SK-N-SH treated with all-trans-retinoic acid at 6 μM for 48 hours (cell line): ENCODE measurements at regions not wholly inside any gene's neighbourhood (a gene's known extent, or its start where the extent isn't known, plus 50 kb on each side); places are given as distances from the start of the nearest gene placed in this dataset.
A peak's percentile ranks its signal among the peaks of the same experiment; 100 is the strongest.

Experiments used
- ATAC-seq: fragments of 200-7000 bp; cut with Tn5 transposase; 3 replicates; pipeline ENCODE4 v1.9.1; 2020; ENCODE audit warnings: mild to moderate bottlenecking, moderate library complexity
- ARNTL ChIP-seq: fragments of 450-650 bp; formaldehyde crosslinking; IDR thresholded peaks from 2 replicates; pipeline ENCODE4 v1.5.0; 2020; ENCODE audit warnings: low read depth, mild to moderate bottlenecking, moderate library complexity, borderline replicate concordance
- BACH2 ChIP-seq: fragments of 250-450 bp; sonication (Bioruptor Pico); IDR thresholded peaks from 2 replicates; pipeline ENCODE4 v1.9.0; 2021; ENCODE audit warnings: mild to moderate bottlenecking, borderline replicate concordance
- CREB5 ChIP-seq: fragments of 250-450 bp; sonication (Bioruptor Pico); IDR thresholded peaks from 2 replicates; pipeline ENCODE4 v1.5.1; 2020; ENCODE audit warnings: low read depth, mild to moderate bottlenecking, moderate library complexity
- CSDC2 ChIP-seq: fragments of 250-450 bp; sonication (Bioruptor Pico); IDR thresholded peaks from 2 replicates; pipeline ENCODE4 v1.5.0; 2020; ENCODE audit warnings: mild to moderate bottlenecking, moderate library complexity
- CSRNP3 ChIP-seq: fragments of 250-450 bp; sonication (Bioruptor Pico); IDR thresholded peaks from 2 replicates; pipeline ENCODE4 v1.5.1; 2021; ENCODE audit warnings: mild to moderate bottlenecking, moderate library complexity
- ESRRG ChIP-seq: fragments of 250-450 bp; sonication (Bioruptor Pico); IDR thresholded peaks from 2 replicates; pipeline ENCODE4 v1.6.1; 2021; ENCODE audit warnings: mild to moderate bottlenecking
- GLIS3 ChIP-seq: fragments of 250-450 bp; sonication (Bioruptor Pico); IDR thresholded peaks from 2 replicates; pipeline ENCODE4 v1.5.0; 2020; ENCODE audit warnings: mild to moderate bottlenecking, moderate library complexity
- ISL1 ChIP-seq: fragments of 250-450 bp; sonication (Bioruptor Pico); IDR thresholded peaks from 2 replicates; pipeline ENCODE4 v2.1.2; 2022; ENCODE audit warnings: mild to moderate bottlenecking, moderate library complexity
- OSR1 ChIP-seq: fragments of 250-450 bp; sonication (Bioruptor Pico); IDR thresholded peaks from 2 replicates; pipeline ENCODE4 v1.8.0; 2022; ENCODE audit warnings: moderate library complexity, mild to moderate bottlenecking, inconsistent platforms
- PPARA ChIP-seq: fragments of 250-450 bp; sonication (Bioruptor Pico); IDR thresholded peaks from 2 replicates; pipeline ENCODE4 v1.5.0; 2020; ENCODE audit warnings: mild to moderate bottlenecking, borderline replicate concordance
- TOX ChIP-seq: fragments of 250-450 bp; sonication (Bioruptor Pico); IDR thresholded peaks from 2 replicates; pipeline ENCODE4 v1.8.0; 2021; ENCODE audit warnings: mild to moderate bottlenecking, moderate library complexity, borderline replicate concordance
- ZC3H10 ChIP-seq: fragments of 250-450 bp; sonication (Bioruptor Pico); IDR thresholded peaks from 2 replicates; pipeline ENCODE4 v1.5.1; 2021; ENCODE audit warnings: mild to moderate bottlenecking, moderate library complexity
- ZFP3 ChIP-seq: fragments of 250-450 bp; sonication (Bioruptor Pico); IDR thresholded peaks from 2 replicates; pipeline ENCODE4 v1.5.0; 2020; ENCODE audit warnings: mild to moderate bottlenecking, moderate library complexity
- ZFP30 ChIP-seq: fragments of 450-650 bp; formaldehyde crosslinking; IDR thresholded peaks from 2 replicates; pipeline ENCODE4 v1.5.0; 2022; ENCODE audit warnings: mild to moderate bottlenecking, moderate library complexity
- ZNF565 ChIP-seq: fragments of 450-650 bp; formaldehyde crosslinking; conservative IDR thresholded peaks from 2 replicates; pipeline ENCODE4 v1.5.0; 2020; ENCODE audit warnings: low read depth, mild to moderate bottlenecking, moderate library complexity
- ZNF8 ChIP-seq: fragments of 450-650 bp; formaldehyde crosslinking; IDR thresholded peaks from 2 replicates; pipeline ENCODE4 v1.5.0; 2020; ENCODE audit warnings: mild to moderate bottlenecking, moderate library complexity
- TF ChIP-seq, protein P1 (sequence below): fragments of 250-450 bp; sonication (Bioruptor Pico); IDR thresholded peaks from 2 replicates; pipeline ENCODE4 v1.8.0; 2021; ENCODE audit warnings: low read depth, mild to moderate bottlenecking, moderate library complexity, borderline replicate concordance
- TF ChIP-seq, protein P2 (sequence below): fragments of 250-450 bp; sonication (Bioruptor Pico); IDR thresholded peaks from 2 replicates; pipeline ENCODE4 v1.8.0; 2020; ENCODE audit warnings: mild to moderate bottlenecking, moderate library complexity, borderline replicate concordance

- no peak for ATAC-seq
- TF ChIP-seq CSRNP3 (no peak), CREB5 (CRISPR knock-in tag) (no peak), CSDC2 (no peak), ISL1 (no peak), ZC3H10 (CRISPR knock-in tag) (no peak)
- TF ChIP-seq, protein P1, sequence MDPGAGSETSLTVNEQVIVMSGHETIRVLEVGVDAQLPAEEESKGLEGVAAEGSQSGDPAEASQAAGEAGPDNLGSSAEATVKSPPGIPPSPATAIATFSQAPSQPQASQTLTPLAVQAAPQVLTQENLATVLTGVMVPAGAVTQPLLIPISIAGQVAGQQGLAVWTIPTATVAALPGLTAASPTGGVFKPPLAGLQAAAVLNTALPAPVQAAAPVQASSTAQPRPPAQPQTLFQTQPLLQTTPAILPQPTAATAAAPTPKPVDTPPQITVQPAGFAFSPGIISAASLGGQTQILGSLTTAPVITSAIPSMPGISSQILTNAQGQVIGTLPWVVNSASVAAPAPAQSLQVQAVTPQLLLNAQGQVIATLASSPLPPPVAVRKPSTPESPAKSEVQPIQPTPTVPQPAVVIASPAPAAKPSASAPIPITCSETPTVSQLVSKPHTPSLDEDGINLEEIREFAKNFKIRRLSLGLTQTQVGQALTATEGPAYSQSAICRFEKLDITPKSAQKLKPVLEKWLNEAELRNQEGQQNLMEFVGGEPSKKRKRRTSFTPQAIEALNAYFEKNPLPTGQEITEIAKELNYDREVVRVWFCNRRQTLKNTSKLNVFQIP (CRISPR knock-in tag): no peak
- TF ChIP-seq, all 23 proteins: peak for 0
Measured at GRCh38 chr12:102549691-102550090, 69.3 kb upstream of the IGF1 start.

- no peak for TF ChIP-seq ZNF8
- no peak for TF ChIP-seq GLIS3 (CRISPR knock-in tag)
- TF ChIP-seq TOX (CRISPR knock-in tag): no peak
- no peak for TF ChIP-seq BACH2
- TF ChIP-seq ARNTL: no peak
- TF ChIP-seq ZFP30 (CRISPR knock-in tag): no peak
- no peak for TF ChIP-seq PPARA (CRISPR knock-in tag)
- TF ChIP-seq, protein P2, sequence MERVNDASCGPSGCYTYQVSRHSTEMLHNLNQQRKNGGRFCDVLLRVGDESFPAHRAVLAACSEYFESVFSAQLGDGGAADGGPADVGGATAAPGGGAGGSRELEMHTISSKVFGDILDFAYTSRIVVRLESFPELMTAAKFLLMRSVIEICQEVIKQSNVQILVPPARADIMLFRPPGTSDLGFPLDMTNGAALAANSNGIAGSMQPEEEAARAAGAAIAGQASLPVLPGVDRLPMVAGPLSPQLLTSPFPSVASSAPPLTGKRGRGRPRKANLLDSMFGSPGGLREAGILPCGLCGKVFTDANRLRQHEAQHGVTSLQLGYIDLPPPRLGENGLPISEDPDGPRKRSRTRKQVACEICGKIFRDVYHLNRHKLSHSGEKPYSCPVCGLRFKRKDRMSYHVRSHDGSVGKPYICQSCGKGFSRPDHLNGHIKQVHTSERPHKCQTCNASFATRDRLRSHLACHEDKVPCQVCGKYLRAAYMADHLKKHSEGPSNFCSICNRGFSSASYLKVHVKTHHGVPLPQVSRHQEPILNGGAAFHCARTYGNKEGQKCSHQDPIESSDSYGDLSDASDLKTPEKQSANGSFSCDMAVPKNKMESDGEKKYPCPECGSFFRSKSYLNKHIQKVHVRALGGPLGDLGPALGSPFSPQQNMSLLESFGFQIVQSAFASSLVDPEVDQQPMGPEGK (CRISPR knock-in tag): no peak
- no peak for TF ChIP-seq OSR1 (CRISPR knock-in tag)
- TF ChIP-seq CSRNP3: no peak
Measured at GRCh38 chr12:102548543-102548942, 68.2 kb upstream of the IGF1 start.

GRCh38 chr12:102543494-102544485 lies 63.4 kb upstream of the IGF1 start:
- ATAC-seq: no peak
- TF ChIP-seq ESRRG (no peak), ZFP30 (CRISPR knock-in tag) (no peak)

More at GRCh38 chr12:102548543-102548942, 68.2 kb upstream of the IGF1 start:
- peak; percentile 28; the same call in 1 of the 3 replicates for ATAC-seq

GRCh38 chr12:102542816-102543440 lies 62.6 kb upstream of the IGF1 start:
- TF ChIP-seq ISL1 (no peak), ZFP3 (CRISPR knock-in tag) (no peak), CSRNP3 (no peak), ZNF565 (CRISPR knock-in tag) (no peak), GLIS3 (CRISPR knock-in tag) (no peak), CSDC2 (no peak), ZNF8 (no peak)
- TF ChIP-seq, protein P2 (CRISPR knock-in tag): no peak
- no peak for ATAC-seq
